Progenitor cell of endocrine pancreas (in vitro differentiated cells): ENCODE measurements at regions not wholly inside any gene's neighbourhood (a gene's known extent, or its start where the extent isn't known, plus 50 kb on each side); places are given as distances from the start of the nearest gene placed in this dataset.

Experiments
- DNase-seq: peaks from one replicate; pipeline ENCODE4 v3.0.0; 2021; ENCODE audit warnings: low spot score; ENCODE audit not compliant: unreplicated experiment
- H3K27ac Mint-ChIP-seq: 2 replicates; pipeline ENCODE4 v1.8.0; 2021; ENCODE audit warnings: mild to moderate bottlenecking, moderate library complexity, mixed read lengths
- H3K27me3 Mint-ChIP-seq: 2 replicates; pipeline ENCODE4 v1.8.0; 2021; ENCODE audit warnings: mixed read lengths
- H3K36me3 Mint-ChIP-seq: 2 replicates; pipeline ENCODE4 v1.8.0; 2022; ENCODE audit warnings: mixed read lengths; ENCODE audit not compliant: insufficient read depth
- H3K4me1 Mint-ChIP-seq: 2 replicates; pipeline ENCODE4 v1.8.0; 2021; ENCODE audit warnings: low read depth, mixed read lengths
- H3K4me3 Mint-ChIP-seq: 2 replicates; pipeline ENCODE4 v1.8.0; 2021; ENCODE audit warnings: low read depth, mild to moderate bottlenecking, moderate library complexity, mixed read lengths
- H3K9me3 Mint-ChIP-seq: 2 replicates; pipeline ENCODE4 v1.8.0; 2021; ENCODE audit warnings: low read depth, mixed read lengths
- TF ChIP-seq, protein P1 (sequence below): fragments of 200-600 bp; sonication (generic); IDR thresholded peaks from one replicate; pipeline ENCODE4 v1.5.0; 2021; ENCODE audit warnings: antibody characterized with exemption, mild to moderate bottlenecking; ENCODE audit not compliant: unreplicated experiment

DNA sequence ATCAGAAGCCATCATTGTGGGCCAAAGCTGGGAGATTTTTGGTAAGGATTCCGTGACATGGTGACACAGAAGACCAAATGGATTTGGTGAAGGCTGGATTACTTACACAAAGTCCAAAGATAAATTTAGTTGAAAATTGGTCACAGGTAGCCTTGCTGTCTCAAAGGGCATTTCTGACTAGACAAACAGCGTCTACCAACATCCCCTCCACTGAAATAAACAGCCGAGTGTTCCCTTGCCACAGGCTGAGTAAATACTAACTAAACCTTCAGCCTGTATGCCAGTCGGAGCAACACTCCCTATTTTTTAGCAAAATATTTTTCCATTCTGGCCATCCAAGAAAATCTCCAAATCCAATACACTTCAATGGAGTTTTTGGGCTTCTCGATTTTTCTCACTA, 279.9 kb upstream of the CITED2 start:
- Mint-ChIP-seq H3K4me3 (no peak overlapping the region), H3K27me3 (no peaks in the 10 kb centered on the region), H3K27ac (no peak overlapping the region), H3K36me3 (no peaks in the 10 kb centered on the region), H3K9me3 (no peaks in the 10 kb centered on the region), H3K4me1 (peaks cover 33% of the 10 kb centered on the region)
- TF ChIP-seq, protein P1, sequence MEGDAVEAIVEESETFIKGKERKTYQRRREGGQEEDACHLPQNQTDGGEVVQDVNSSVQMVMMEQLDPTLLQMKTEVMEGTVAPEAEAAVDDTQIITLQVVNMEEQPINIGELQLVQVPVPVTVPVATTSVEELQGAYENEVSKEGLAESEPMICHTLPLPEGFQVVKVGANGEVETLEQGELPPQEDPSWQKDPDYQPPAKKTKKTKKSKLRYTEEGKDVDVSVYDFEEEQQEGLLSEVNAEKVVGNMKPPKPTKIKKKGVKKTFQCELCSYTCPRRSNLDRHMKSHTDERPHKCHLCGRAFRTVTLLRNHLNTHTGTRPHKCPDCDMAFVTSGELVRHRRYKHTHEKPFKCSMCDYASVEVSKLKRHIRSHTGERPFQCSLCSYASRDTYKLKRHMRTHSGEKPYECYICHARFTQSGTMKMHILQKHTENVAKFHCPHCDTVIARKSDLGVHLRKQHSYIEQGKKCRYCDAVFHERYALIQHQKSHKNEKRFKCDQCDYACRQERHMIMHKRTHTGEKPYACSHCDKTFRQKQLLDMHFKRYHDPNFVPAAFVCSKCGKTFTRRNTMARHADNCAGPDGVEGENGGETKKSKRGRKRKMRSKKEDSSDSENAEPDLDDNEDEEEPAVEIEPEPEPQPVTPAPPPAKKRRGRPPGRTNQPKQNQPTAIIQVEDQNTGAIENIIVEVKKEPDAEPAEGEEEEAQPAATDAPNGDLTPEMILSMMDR: no peak
- DNase-seq: no peak

DNA sequence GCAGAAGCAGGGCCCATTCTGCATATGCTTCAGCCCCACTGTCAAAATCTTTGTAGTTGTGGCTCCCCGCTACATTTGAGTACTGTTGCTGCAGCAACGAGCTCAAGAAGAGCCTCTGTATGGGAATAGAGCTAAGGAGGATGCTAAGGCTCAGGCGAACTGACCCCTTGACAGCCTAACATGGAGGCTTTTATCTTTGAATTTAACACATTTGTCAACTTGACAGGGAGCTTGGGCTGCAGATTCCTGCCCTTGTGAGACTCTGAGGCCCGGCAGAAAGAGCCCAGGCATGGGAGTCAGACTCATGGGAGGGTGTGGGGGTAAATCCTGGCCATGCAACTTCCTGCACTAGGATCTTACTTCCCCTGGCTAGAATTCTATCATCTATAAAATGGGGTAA, 278.7 kb upstream of the CITED2 start:
- no peak overlapping the region for H3K27ac Mint-ChIP-seq
- TF ChIP-seq, protein P1: no peak
- no peak overlapping the region for H3K4me3 Mint-ChIP-seq
- no peaks in the 10 kb centered on the region for H3K36me3 Mint-ChIP-seq
- H3K27me3 Mint-ChIP-seq: no peaks in the 10 kb centered on the region
- peaks cover 32% of the 10 kb centered on the region for H3K4me1 Mint-ChIP-seq
- no peaks in the 10 kb centered on the region for H3K9me3 Mint-ChIP-seq
- DNase-seq: no peak

DNA sequence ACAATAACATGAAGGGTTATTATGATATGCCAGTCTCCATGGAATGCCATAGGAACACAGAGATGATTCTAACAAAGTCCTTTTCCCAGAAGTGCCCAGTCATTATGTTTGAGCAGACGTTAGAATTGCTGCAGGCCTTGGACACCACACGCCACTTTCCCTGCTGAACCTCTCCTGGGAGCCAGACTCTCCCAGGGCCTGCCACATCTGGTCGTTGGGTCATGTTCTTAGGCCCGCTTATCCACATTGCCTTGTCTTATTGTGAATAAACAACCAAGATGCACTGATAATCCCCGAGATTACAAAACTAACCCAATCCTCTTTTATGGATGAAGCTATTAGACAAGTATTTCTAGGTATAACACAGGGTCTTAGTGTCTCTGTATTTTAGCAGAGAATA, 276.5 kb upstream of the CITED2 start:
- peaks cover 23% of the 10 kb centered on the region for H3K4me1 Mint-ChIP-seq
- H3K27me3 Mint-ChIP-seq: no peaks in the 10 kb centered on the region
- no peak for DNase-seq
- H3K27ac Mint-ChIP-seq: no peak overlapping the region
- no peak overlapping the region for H3K4me3 Mint-ChIP-seq
- H3K9me3 Mint-ChIP-seq: no peaks in the 10 kb centered on the region
- TF ChIP-seq, protein P1: no peak
- H3K36me3 Mint-ChIP-seq: no peaks in the 10 kb centered on the region

DNA sequence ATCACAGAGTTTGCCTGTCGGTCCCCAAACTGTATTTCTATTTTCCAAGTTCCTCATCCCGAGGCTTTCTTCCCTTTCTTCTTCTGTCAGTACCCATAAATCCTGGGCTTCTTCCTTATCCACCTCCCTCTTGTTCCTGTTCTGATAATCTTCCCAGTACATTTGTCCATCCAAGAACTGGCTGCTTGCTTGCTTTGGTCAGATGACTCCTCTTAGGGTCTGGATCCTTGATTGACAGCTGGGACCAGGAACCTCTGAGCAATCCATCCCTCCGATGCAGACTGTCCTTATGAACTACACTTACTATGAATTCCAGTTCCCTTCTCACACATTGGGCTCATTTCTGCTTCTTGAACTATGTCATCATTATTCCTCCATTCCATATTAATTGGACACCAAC, 275.3 kb upstream of the CITED2 start:
- no peaks in the 10 kb centered on the region for H3K9me3 Mint-ChIP-seq
- no peak overlapping the region for H3K4me3 Mint-ChIP-seq
- H3K4me1 Mint-ChIP-seq: peaks cover 12% of the 10 kb centered on the region
- no peak for DNase-seq
- no peaks in the 10 kb centered on the region for H3K36me3 Mint-ChIP-seq
- H3K27ac Mint-ChIP-seq: no peak overlapping the region
- no peaks in the 10 kb centered on the region for H3K27me3 Mint-ChIP-seq
- TF ChIP-seq, protein P1: no peak

DNA sequence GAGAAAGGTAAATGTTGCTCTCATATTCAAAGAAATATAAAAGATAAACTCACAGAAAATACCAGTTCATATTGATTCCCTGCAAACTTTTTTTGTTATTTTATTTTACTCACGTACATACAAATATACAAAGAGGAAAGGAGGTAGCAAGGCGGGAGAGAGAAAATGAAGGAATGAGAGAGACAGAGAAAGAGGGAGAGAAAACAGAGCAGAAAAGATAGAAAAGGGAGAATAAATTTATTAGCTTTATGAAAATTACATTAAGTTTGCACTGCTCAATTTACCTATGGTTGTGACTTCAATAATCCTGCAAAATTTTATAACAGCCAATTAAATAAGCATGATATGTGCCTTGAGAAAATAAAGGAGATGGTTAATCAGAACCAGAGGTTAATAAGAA, 274.7 kb upstream of the CITED2 start:
- no peak for DNase-seq
- Mint-ChIP-seq H3K27ac (no peak overlapping the region), H3K9me3 (no peaks in the 10 kb centered on the region), H3K4me1 (peaks cover 8% of the 10 kb centered on the region), H3K36me3 (no peaks in the 10 kb centered on the region), H3K4me3 (no peak overlapping the region), H3K27me3 (no peaks in the 10 kb centered on the region)
- TF ChIP-seq, protein P1: no peak
